Parathyroid adenoma (tissue), 2 donors: ENCODE measurements at regions not wholly inside any gene's neighbourhood (a gene's known extent, or its start where the extent isn't known, plus 50 kb on each side); places are given as distances from the start of the nearest gene placed in this dataset.

ENCODE experiments used
- H2AFZ ChIP-seq: fragments of 300-600 bp; sonication (generic); one replicate; pipeline ENCODE4 v1.7.0; 2017; ENCODE audit warnings: antibody characterized with exemption, mild to moderate bottlenecking
- H3K27ac ChIP-seq: fragments of 300-600 bp; sonication (generic); one replicate; pipeline ENCODE4 v1.7.0; 2017
- H3K27me3 ChIP-seq: fragments of 300-600 bp; sonication (generic); one replicate; pipeline ENCODE4 v1.7.0; 2017; ENCODE audit warnings: low read length; ENCODE audit not compliant: control insufficient read depth, insufficient read depth
- H3K36me3 ChIP-seq: fragments of 300-600 bp; sonication (generic); one replicate; pipeline ENCODE4 v1.7.0; 2017; ENCODE audit warnings: low read length; ENCODE audit not compliant: control insufficient read depth, insufficient read depth
- H3K4me1 ChIP-seq: fragments of 300-600 bp; sonication (generic); one replicate; pipeline ENCODE4 v1.7.0; 2017; ENCODE audit warnings: control low read depth
- H3K4me2 ChIP-seq: fragments of 300-600 bp; sonication (generic); one replicate; pipeline ENCODE4 v1.7.0; 2017; ENCODE audit warnings: low read length
- H3K4me3 ChIP-seq: fragments of 300-600 bp; sonication (generic); one replicate; pipeline ENCODE4 v1.7.0; 2017; ENCODE audit warnings: low read depth, low read length
- H3K79me2 ChIP-seq: fragments of 300-600 bp; sonication (generic); one replicate; pipeline ENCODE4 v1.7.0; 2017; ENCODE audit warnings: control low read depth
- H3K9ac ChIP-seq: fragments of 300-600 bp; sonication (generic); one replicate; pipeline ENCODE4 v1.7.0; 2017; ENCODE audit warnings: mild to moderate bottlenecking
- H3K9me3 ChIP-seq: fragments of 300-600 bp; sonication (generic); one replicate; pipeline ENCODE4 v1.7.0; 2017; ENCODE audit warnings: low read length; ENCODE audit not compliant: control insufficient read depth
- TF ChIP-seq, protein P1 (sequence below): fragments of 300-600 bp; sonication (generic); IDR thresholded peaks from one replicate; pipeline ENCODE4 v1.7.0; 2017; ENCODE audit warnings: antibody characterized with exemption, mild to moderate bottlenecking
- donor health status: primary hyperparathyroidism.

DNA sequence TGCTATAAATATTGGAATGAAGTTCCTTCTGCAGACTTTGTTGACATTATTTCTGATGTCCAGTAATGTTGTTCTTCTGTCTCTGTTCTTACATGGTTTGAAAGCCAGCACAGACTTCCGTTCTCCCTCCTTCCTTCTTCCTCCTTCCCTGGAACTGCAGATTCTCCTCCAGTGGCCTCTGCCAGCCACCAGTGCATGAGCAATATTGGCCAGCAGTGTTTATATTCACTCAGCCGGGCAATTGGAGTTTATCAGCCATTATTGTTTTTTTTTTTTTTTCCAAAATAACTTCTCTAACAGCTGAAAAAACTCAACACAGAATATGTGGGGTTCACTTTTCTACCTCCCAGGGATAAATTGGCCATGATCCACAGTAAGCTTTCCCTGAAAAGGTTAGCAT is 86.8 kb downstream of the ADCYAP1 start:
- Histone ChIP-seq H3K4me2 (no peak overlapping the region), H3K4me1 (no peaks in the 10 kb centered on the region), H3K4me3 (no peak overlapping the region), H3K79me2 (no peaks in the 10 kb centered on the region), H2AFZ (no peak overlapping the region), H3K36me3 (no peaks in the 10 kb centered on the region), H3K27me3 (no peaks in the 10 kb centered on the region), H3K27ac (no peak overlapping the region), H3K9ac (no peak overlapping the region), H3K9me3 (no peaks in the 10 kb centered on the region)
- TF ChIP-seq, protein P1, sequence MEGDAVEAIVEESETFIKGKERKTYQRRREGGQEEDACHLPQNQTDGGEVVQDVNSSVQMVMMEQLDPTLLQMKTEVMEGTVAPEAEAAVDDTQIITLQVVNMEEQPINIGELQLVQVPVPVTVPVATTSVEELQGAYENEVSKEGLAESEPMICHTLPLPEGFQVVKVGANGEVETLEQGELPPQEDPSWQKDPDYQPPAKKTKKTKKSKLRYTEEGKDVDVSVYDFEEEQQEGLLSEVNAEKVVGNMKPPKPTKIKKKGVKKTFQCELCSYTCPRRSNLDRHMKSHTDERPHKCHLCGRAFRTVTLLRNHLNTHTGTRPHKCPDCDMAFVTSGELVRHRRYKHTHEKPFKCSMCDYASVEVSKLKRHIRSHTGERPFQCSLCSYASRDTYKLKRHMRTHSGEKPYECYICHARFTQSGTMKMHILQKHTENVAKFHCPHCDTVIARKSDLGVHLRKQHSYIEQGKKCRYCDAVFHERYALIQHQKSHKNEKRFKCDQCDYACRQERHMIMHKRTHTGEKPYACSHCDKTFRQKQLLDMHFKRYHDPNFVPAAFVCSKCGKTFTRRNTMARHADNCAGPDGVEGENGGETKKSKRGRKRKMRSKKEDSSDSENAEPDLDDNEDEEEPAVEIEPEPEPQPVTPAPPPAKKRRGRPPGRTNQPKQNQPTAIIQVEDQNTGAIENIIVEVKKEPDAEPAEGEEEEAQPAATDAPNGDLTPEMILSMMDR: no peak

DNA sequence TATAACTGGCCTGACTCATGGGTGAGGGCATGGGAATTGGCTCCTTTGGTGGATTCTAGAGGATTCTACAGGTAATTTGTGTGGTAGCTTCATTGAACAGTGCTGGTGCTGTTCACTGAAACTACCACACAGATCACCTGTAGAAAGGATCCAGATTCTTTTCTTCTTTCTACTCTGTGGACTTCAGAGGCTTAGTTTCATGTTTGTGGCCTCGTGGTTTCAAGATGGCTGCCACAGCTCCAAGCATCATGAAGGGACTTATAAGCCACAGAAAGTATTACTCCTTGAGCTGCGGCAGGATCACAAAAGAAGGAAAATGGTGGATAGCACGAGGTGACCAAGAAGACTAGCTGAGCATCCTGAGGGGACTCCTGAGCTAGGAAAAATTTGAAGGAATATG is 88.9 kb downstream of the ADCYAP1 start:
- Histone ChIP-seq H3K9me3 (no peaks in the 10 kb centered on the region), H3K9ac (no peak overlapping the region), H3K79me2 (no peaks in the 10 kb centered on the region), H3K4me3 (no peak overlapping the region), H3K36me3 (no peaks in the 10 kb centered on the region), H3K4me2 (no peak overlapping the region), H2AFZ (no peak overlapping the region), H3K4me1 (no peaks in the 10 kb centered on the region), H3K27me3 (no peaks in the 10 kb centered on the region), H3K27ac (no peak overlapping the region)
- TF ChIP-seq, protein P1: no peak

DNA sequence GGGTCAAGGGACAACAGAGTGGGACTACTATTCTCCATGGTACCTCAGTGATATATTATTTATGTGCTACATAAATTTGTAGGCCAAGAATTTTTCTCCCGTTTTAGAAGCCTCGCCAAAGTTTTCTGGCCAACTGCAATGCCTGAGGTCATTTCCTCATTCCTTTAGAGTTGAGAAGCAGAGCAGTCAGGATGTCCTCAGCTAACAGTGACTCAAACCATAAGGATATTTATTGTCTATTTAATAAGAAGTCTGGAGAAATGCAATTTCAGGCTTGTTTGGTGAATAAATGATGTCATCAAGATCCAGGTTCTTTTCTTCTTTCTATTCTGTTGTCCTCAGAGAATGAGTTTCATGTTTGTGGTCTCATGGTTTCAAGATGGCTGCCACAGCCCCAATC is 91.0 kb downstream of the ADCYAP1 start:
- H3K4me1 ChIP-seq: no peaks in the 10 kb centered on the region
- TF ChIP-seq, protein P1: no peak
- H3K79me2 ChIP-seq: no peaks in the 10 kb centered on the region
- H3K36me3 ChIP-seq: no peaks in the 10 kb centered on the region
- no peaks in the 10 kb centered on the region for H3K27me3 ChIP-seq
- no peaks in the 10 kb centered on the region for H3K9me3 ChIP-seq
- no peak overlapping the region for H3K9ac ChIP-seq
- no peak overlapping the region for H3K4me3 ChIP-seq
- H3K27ac ChIP-seq: no peak overlapping the region
- H2AFZ ChIP-seq: no peak overlapping the region
- H3K4me2 ChIP-seq: no peak overlapping the region

DNA sequence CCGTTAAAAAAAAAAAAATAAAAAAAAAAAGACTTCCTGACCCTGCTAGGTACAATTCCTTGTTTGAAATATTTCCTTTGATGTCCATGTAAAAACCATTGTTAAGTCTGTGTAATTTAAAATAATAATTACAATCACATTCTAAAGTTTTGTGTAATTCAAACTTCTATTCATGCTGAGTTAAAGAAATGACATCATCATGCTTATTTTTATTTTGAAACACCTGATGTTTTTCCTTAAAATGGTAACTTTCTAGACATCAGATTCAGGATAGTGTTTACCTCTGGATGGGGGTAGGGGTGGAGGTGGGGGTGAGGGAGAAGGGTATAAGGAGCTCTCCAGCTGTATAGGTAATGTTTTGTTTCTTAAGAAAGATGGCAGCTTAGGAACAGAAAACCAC is 92.8 kb downstream of the ADCYAP1 start:
- Histone ChIP-seq H3K27me3 (no peaks in the 10 kb centered on the region), H3K27ac (no peak overlapping the region), H3K4me2 (no peak overlapping the region), H3K79me2 (no peaks in the 10 kb centered on the region), H3K4me1 (no peaks in the 10 kb centered on the region), H3K9ac (no peak overlapping the region), H3K36me3 (no peaks in the 10 kb centered on the region), H3K9me3 (no peaks in the 10 kb centered on the region), H3K4me3 (no peak overlapping the region), H2AFZ (no peak overlapping the region)
- TF ChIP-seq, protein P1: no peak

DNA sequence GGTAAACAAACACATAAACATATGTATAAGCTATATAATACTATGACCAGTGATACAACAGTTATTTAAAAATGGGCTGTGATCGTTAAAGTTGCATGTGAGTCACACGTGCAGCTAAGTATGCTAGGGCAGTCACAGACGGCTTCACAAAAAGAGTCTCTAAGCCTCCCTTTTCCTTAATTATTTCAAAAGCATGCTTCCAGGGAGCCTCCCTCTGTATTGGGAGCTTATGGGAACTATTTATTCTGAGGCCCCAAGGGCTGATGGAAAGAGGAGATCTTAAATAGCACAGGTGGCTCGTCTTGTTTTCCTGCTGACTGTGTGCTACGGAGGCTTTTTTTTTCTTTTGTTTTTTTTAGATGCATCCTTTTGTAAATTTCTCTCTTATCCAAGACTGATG is 94.3 kb downstream of the ADCYAP1 start:
- no peak overlapping the region for H3K9ac ChIP-seq
- no peak overlapping the region for H2AFZ ChIP-seq
- no peak overlapping the region for H3K4me2 ChIP-seq
- no peaks in the 10 kb centered on the region for H3K4me1 ChIP-seq
- H3K36me3 ChIP-seq: no peaks in the 10 kb centered on the region
- no peak overlapping the region for H3K27ac ChIP-seq
- no peaks in the 10 kb centered on the region for H3K79me2 ChIP-seq
- no peak overlapping the region for H3K4me3 ChIP-seq
- H3K9me3 ChIP-seq: no peaks in the 10 kb centered on the region
- TF ChIP-seq, protein P1: no peak
- no peaks in the 10 kb centered on the region for H3K27me3 ChIP-seq
